WTC11 (cell line): ENCODE measurements at regions not wholly inside any gene's neighbourhood (a gene's known extent, or its start where the extent isn't known, plus 50 kb on each side); places are given as distances from the start of the nearest gene placed in this dataset.

Experiments
- ATAC-seq: fragments of 200-7000 bp; cut with Tn5 transposase; 2 replicates; pipeline ENCODE4 v1.10.0; 2021; ENCODE audit warnings: mild to moderate bottlenecking, moderate library complexity
- CTCF ChIA-PET: fragments of 300-600 bp; sonication (Branson Sonifier 250); formaldehyde crosslinking; loops from one replicate; lab custom pipeline; 2021; ENCODE audit warnings: antibody characterized with exemption; lab: Charles Lee
- POLR2A ChIA-PET: fragments of 350-600 bp; sonication (Branson Sonifier 250); formaldehyde crosslinking; loops from one replicate; lab custom pipeline; 2021; ENCODE audit warnings: antibody characterized with exemption; lab: Charles Lee
- DNase-seq: peaks from one replicate; pipeline ENCODE4 v3.0.0; 2021; ENCODE audit warnings: low spot score
- H3K27ac Mint-ChIP-seq: 2 replicates; pipeline ENCODE4 v1.8.0; 2021; ENCODE audit warnings: mixed read lengths
- H3K27me3 Mint-ChIP-seq: 2 replicates; pipeline ENCODE4 v1.8.0; 2021; ENCODE audit warnings: low read depth, mild to moderate bottlenecking, moderate library complexity, mixed read lengths
- H3K36me3 Mint-ChIP-seq: 2 replicates; pipeline ENCODE4 v1.8.0; 2021; ENCODE audit warnings: mixed read lengths
- H3K4me1 Mint-ChIP-seq: 2 replicates; pipeline ENCODE4 v1.8.0; 2022; ENCODE audit warnings: mixed read lengths
- H3K4me3 Mint-ChIP-seq: 2 replicates; pipeline ENCODE4 v1.8.0; 2021; ENCODE audit warnings: mild to moderate bottlenecking, moderate library complexity, mixed read lengths
- H3K9me3 Mint-ChIP-seq: 2 replicates; pipeline ENCODE4 v1.8.0; 2021; ENCODE audit warnings: mixed read lengths
- EMX1 ChIP-seq: fragments of 250-450 bp; sonication (Bioruptor Pico); IDR thresholded peaks from 2 replicates; pipeline ENCODE4 v1.8.0; 2021; ENCODE audit warnings: mild to moderate bottlenecking
- GABPB1 ChIP-seq: sonication (generic); formaldehyde crosslinking; IDR thresholded peaks from 2 replicates; pipeline ENCODE4 v1.8.1; 2023; ENCODE audit warnings: mild to moderate bottlenecking, missing genetic modification reagents
- NFATC4 ChIP-seq: fragments of 250-450 bp; sonication (Bioruptor Pico); IDR thresholded peaks from 2 replicates; pipeline ENCODE4 v1.9.0; 2021; ENCODE audit warnings: mild to moderate bottlenecking
- OVOL2 ChIP-seq: fragments of 250-450 bp; sonication (Bioruptor Pico); IDR thresholded peaks from 2 replicates; pipeline ENCODE4 v1.9.0; 2021; ENCODE audit warnings: mild to moderate bottlenecking, borderline replicate concordance
- SOX15 ChIP-seq: fragments of 250-450 bp; sonication (Bioruptor Pico); IDR thresholded peaks from 2 replicates; pipeline ENCODE4 v1.9.0; 2021; ENCODE audit warnings: mild to moderate bottlenecking
- TEAD4 ChIP-seq: sonication (generic); formaldehyde crosslinking; IDR thresholded peaks from 2 replicates; pipeline ENCODE4 v1.8.0; 2022; ENCODE audit warnings: mild to moderate bottlenecking, missing genetic modification reagents
- ZBTB21 ChIP-seq: sonication (generic); formaldehyde crosslinking; IDR thresholded peaks from 2 replicates; pipeline ENCODE4 v1.8.1; 2023; ENCODE audit warnings: mild to moderate bottlenecking, missing genetic modification reagents, borderline replicate concordance
- ZNF396 ChIP-seq: fragments of 250-450 bp; sonication (Bioruptor Pico); IDR thresholded peaks from 2 replicates; pipeline ENCODE4 v1.8.0; 2021; ENCODE audit warnings: mild to moderate bottlenecking, moderate library complexity, borderline replicate concordance
- ZNF416 ChIP-seq: fragments of 250-450 bp; sonication (Bioruptor Pico); IDR thresholded peaks from 2 replicates; pipeline ENCODE4 v1.9.0; 2021; ENCODE audit warnings: mild to moderate bottlenecking, inconsistent platforms
- ZNF671 ChIP-seq: fragments of 250-450 bp; sonication (Bioruptor Pico); IDR thresholded peaks from 2 replicates; pipeline ENCODE4 v1.8.0; 2021; ENCODE audit warnings: mild to moderate bottlenecking
- TF ChIP-seq, protein P1 (sequence below): sonication (generic); formaldehyde crosslinking; IDR thresholded peaks from 2 replicates; pipeline ENCODE4 v1.8.1; 2022; ENCODE audit warnings: low read depth, mild to moderate bottlenecking, moderate library complexity, missing genetic modification reagents, borderline replicate concordance
- TF ChIP-seq, protein P2 (sequence below): sonication (generic); formaldehyde crosslinking; IDR thresholded peaks from 2 replicates; pipeline ENCODE4 v1.8.0; 2022; ENCODE audit warnings: mild to moderate bottlenecking, missing genetic modification reagents
- TF ChIP-seq, protein P3 (sequence below): fragments of 250-450 bp; sonication (Bioruptor Pico); IDR thresholded peaks from 2 replicates; pipeline ENCODE4 v1.8.0; 2021; ENCODE audit warnings: mild to moderate bottlenecking
- TF ChIP-seq, protein P4 (sequence below): sonication (generic); formaldehyde crosslinking; IDR thresholded peaks from 2 replicates; pipeline ENCODE4 v1.8.0; 2022; ENCODE audit warnings: mild to moderate bottlenecking, missing genetic modification reagents
- TF ChIP-seq, protein P5 (sequence below): fragments of 250-450 bp; sonication (Bioruptor Pico); IDR thresholded peaks from 2 replicates; pipeline ENCODE4 v1.9.0; 2021; ENCODE audit warnings: mild to moderate bottlenecking
- TF ChIP-seq, protein P6 (sequence below): sonication (generic); formaldehyde crosslinking; IDR thresholded peaks from 2 replicates; pipeline ENCODE4 v1.8.0; 2023; ENCODE audit warnings: missing genetic modification reagents, mild to moderate bottlenecking, borderline replicate concordance

DNA sequence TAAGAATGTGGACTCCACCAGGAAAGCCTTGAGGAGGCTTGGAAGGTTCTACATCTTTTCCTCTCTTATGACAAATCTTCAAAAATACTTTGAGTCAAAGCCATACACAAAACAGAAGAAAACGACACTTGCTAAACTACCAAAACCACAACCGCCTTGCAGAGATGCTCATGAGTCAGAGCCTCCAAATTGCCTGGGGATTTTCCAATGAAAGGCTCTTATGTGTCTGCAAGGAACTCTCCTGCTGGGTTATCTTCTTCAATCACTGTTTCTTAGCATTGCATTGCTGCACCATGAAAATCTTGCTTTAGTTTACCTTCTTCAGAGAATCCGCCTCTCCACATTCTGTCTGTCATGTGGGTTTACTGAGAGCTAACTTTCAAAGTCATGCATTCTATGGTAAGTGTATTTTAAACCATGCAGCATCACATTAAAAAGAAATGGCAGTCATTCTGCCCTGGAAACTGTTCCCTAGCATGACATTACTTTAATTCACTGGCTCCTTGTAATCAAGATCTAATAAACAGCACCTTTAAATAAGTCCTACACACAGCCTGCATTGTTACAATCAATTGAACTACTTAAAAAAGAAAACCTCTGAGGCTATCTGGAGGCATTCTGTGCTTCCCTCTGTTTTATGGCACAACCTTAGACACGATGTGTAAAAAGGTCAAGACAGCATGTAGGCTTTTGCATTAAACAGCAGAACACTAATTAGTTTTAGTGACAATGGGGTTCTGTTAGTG lies 210.0 kb upstream of the FOXD3 start (continued):
- no peak for TF ChIP-seq OVOL2 (CRISPR knock-in tag)
- TF ChIP-seq, protein P1, sequence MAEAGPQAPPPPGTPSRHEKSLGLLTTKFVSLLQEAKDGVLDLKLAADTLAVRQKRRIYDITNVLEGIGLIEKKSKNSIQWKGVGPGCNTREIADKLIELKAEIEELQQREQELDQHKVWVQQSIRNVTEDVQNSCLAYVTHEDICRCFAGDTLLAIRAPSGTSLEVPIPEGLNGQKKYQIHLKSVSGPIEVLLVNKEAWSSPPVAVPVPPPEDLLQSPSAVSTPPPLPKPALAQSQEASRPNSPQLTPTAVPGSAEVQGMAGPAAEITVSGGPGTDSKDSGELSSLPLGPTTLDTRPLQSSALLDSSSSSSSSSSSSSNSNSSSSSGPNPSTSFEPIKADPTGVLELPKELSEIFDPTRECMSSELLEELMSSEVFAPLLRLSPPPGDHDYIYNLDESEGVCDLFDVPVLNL, result no peak
- TF ChIP-seq, protein P2, sequence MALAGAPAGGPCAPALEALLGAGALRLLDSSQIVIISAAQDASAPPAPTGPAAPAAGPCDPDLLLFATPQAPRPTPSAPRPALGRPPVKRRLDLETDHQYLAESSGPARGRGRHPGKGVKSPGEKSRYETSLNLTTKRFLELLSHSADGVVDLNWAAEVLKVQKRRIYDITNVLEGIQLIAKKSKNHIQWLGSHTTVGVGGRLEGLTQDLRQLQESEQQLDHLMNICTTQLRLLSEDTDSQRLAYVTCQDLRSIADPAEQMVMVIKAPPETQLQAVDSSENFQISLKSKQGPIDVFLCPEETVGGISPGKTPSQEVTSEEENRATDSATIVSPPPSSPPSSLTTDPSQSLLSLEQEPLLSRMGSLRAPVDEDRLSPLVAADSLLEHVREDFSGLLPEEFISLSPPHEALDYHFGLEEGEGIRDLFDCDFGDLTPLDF (CRISPR knock-in tag), result no peak

DNA sequence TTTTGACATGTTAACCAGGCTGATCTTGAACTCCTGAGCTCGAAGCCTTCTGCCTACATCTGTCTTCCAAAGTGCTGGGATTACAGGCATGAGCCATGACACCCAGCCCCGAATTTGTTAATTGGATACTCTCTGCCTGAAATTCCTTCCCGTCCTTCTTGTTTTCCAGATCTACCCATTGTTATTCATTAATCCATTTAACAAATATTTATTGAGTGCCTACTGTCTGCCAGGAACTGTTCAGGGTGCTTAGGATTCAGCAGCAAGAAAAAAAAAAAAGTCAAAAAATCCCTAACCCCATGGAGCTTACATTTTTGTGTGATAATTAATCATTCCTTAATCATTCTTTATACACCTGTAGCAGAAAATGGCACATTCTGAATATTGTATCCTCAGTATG lies 206.8 kb upstream of the FOXD3 start:
- peaks cover 6% of the 10 kb centered on the region; the same call in 1 of the 2 replicates for H3K27me3 Mint-ChIP-seq
- no peak for ATAC-seq
- POLR2A ChIA-PET, result no interaction called here
- peaks cover 3% of the 10 kb centered on the region; the same call in 1 of the 2 replicates for H3K9me3 Mint-ChIP-seq
- peaks cover 30% of the 10 kb centered on the region for H3K4me1 Mint-ChIP-seq
- H3K27ac Mint-ChIP-seq, result no peak overlapping the region
- no peaks in the 10 kb centered on the region for H3K36me3 Mint-ChIP-seq
- no peak for TF ChIP-seq TEAD4 (CRISPR knock-in tag)
- TF ChIP-seq ZBTB21 (CRISPR knock-in tag), result no peak
- no peak for TF ChIP-seq ZNF416 (CRISPR knock-in tag)
- TF ChIP-seq ZNF396 (CRISPR knock-in tag), result no peak
- TF ChIP-seq EMX1 (CRISPR knock-in tag), result no peak
- TF ChIP-seq, protein P3, sequence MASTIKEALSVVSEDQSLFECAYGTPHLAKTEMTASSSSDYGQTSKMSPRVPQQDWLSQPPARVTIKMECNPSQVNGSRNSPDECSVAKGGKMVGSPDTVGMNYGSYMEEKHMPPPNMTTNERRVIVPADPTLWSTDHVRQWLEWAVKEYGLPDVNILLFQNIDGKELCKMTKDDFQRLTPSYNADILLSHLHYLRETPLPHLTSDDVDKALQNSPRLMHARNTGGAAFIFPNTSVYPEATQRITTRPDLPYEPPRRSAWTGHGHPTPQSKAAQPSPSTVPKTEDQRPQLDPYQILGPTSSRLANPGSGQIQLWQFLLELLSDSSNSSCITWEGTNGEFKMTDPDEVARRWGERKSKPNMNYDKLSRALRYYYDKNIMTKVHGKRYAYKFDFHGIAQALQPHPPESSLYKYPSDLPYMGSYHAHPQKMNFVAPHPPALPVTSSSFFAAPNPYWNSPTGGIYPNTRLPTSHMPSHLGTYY, result no peak
- no peak for TF ChIP-seq OVOL2 (CRISPR knock-in tag)
- no peak for TF ChIP-seq ZNF671 (CRISPR knock-in tag)
- no peak for TF ChIP-seq SOX15 (CRISPR knock-in tag)
- TF ChIP-seq NFATC4 (CRISPR knock-in tag), result no peak
- TF ChIP-seq, protein P4, sequence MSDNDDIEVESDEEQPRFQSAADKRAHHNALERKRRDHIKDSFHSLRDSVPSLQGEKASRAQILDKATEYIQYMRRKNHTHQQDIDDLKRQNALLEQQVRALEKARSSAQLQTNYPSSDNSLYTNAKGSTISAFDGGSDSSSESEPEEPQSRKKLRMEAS (CRISPR knock-in tag), result no peak
- TF ChIP-seq, protein P5, sequence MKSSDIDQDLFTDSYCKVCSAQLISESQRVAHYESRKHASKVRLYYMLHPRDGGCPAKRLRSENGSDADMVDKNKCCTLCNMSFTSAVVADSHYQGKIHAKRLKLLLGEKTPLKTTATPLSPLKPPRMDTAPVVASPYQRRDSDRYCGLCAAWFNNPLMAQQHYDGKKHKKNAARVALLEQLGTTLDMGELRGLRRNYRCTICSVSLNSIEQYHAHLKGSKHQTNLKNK (CRISPR knock-in tag), result no peak
- TF ChIP-seq, protein P6, sequence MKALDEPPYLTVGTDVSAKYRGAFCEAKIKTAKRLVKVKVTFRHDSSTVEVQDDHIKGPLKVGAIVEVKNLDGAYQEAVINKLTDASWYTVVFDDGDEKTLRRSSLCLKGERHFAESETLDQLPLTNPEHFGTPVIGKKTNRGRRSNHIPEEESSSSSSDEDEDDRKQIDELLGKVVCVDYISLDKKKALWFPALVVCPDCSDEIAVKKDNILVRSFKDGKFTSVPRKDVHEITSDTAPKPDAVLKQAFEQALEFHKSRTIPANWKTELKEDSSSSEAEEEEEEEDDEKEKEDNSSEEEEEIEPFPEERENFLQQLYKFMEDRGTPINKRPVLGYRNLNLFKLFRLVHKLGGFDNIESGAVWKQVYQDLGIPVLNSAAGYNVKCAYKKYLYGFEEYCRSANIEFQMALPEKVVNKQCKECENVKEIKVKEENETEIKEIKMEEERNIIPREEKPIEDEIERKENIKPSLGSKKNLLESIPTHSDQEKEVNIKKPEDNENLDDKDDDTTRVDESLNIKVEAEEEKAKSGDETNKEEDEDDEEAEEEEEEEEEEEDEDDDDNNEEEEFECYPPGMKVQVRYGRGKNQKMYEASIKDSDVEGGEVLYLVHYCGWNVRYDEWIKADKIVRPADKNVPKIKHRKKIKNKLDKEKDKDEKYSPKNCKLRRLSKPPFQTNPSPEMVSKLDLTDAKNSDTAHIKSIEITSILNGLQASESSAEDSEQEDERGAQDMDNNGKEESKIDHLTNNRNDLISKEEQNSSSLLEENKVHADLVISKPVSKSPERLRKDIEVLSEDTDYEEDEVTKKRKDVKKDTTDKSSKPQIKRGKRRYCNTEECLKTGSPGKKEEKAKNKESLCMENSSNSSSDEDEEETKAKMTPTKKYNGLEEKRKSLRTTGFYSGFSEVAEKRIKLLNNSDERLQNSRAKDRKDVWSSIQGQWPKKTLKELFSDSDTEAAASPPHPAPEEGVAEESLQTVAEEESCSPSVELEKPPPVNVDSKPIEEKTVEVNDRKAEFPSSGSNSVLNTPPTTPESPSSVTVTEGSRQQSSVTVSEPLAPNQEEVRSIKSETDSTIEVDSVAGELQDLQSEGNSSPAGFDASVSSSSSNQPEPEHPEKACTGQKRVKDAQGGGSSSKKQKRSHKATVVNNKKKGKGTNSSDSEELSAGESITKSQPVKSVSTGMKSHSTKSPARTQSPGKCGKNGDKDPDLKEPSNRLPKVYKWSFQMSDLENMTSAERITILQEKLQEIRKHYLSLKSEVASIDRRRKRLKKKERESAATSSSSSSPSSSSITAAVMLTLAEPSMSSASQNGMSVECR (CRISPR knock-in tag), result no peak
- TF ChIP-seq GABPB1 (CRISPR knock-in tag), result no peak
- TF ChIP-seq, all 79 proteins: peak for 0
- DNase-seq, result no peak
- no peak overlapping the region for H3K4me3 Mint-ChIP-seq
- CTCF ChIA-PET, result interaction anchor here (1.2 kb wide), 1 partner anchor 12 kb away, joined by 3 read pairs; no protein-coding TSS in a partner anchor
